OCI-LY1 (cell line): ENCODE measurements at regions not wholly inside any gene's neighbourhood (a gene's known extent, or its start where the extent isn't known, plus 50 kb on each side); places are given as distances from the start of the nearest gene placed in this dataset.

Experiments used
- H2AFZ ChIP-seq: fragments of 200-600 bp; sonication (generic), shearing (Covaris generic); 2 replicates; pipeline ENCODE4 v1.6.0; 2014; ENCODE audit warnings: antibody characterized with exemption, mild to moderate bottlenecking, low read length
- H3F3A ChIP-seq: fragments of 200-600 bp; sonication (generic), shearing (Covaris generic); 2 replicates; pipeline ENCODE4 v1.6.0; 2014; ENCODE audit warnings: mild to moderate bottlenecking, antibody characterized with exemption, low read length, moderate library complexity; ENCODE audit not compliant: insufficient read depth
- H3K27ac ChIP-seq: fragments of 200-600 bp; sonication (generic); 2 replicates; pipeline ENCODE4 v1.5.1; 2014; ENCODE audit warnings: low read length, mixed run types, mild to moderate bottlenecking, low read depth; ENCODE audit not compliant: poor library complexity, severe bottlenecking
- H3K27me3 ChIP-seq: fragments of 200-600 bp; sonication (generic); 2 replicates; pipeline ENCODE4 v1.6.0; 2014; ENCODE audit warnings: antibody characterized with exemption, mild to moderate bottlenecking, low read length, moderate library complexity; ENCODE audit not compliant: insufficient read depth
- H3K36me3 ChIP-seq: fragments of 200-600 bp; sonication (generic); 2 replicates; pipeline ENCODE4 v1.6.1; 2014; ENCODE audit warnings: mild to moderate bottlenecking, antibody characterized with exemption, low read length, moderate library complexity, mixed read lengths; ENCODE audit not compliant: insufficient read depth
- H3K4me1 ChIP-seq: fragments of 200-600 bp; sonication (generic); 2 replicates; pipeline ENCODE4 v1.5.1; 2014; ENCODE audit warnings: mild to moderate bottlenecking, low read length, moderate library complexity; ENCODE audit not compliant: insufficient read depth, severe bottlenecking
- H3K4me2 ChIP-seq: fragments of 200-600 bp; sonication (generic), shearing (Covaris generic); 2 replicates; pipeline ENCODE4 v1.6.1; 2014; ENCODE audit warnings: low read length
- H3K4me3 ChIP-seq: fragments of 200-600 bp; sonication (generic); 2 replicates; pipeline ENCODE4 v1.5.1; 2014; ENCODE audit warnings: low read length, low read depth, mild to moderate bottlenecking, mixed read lengths; ENCODE audit not compliant: poor library complexity, severe bottlenecking
- H3K79me2 ChIP-seq: fragments of 200-600 bp; shearing (Covaris generic); 2 replicates; pipeline ENCODE4 v1.6.1; 2016; ENCODE audit warnings: mixed run types, low read length, mixed read lengths; ENCODE audit not compliant: insufficient read depth
- H3K9ac ChIP-seq: fragments of 200-600 bp; sonication (generic), shearing (Covaris generic); 2 replicates; pipeline ENCODE4 v1.6.1; 2014; ENCODE audit warnings: mild to moderate bottlenecking, low read length, mixed read lengths
- H3K9me2 ChIP-seq: fragments of 200-600 bp; sonication (generic), shearing (Covaris generic); 2 replicates; pipeline ENCODE4 v1.6.1; 2014; ENCODE audit warnings: low read depth, mild to moderate bottlenecking, low read length, mixed read lengths
- H3K9me3 ChIP-seq: fragments of 200-600 bp; shearing (Covaris generic); 2 replicates; pipeline ENCODE4 v1.6.1; 2014; ENCODE audit warnings: low read length, mixed read lengths
- H4K20me1 ChIP-seq: fragments of 200-600 bp; sonication (generic), shearing (Covaris generic); 2 replicates; pipeline ENCODE4 v1.6.0; 2016; ENCODE audit warnings: mild to moderate bottlenecking, low read length; ENCODE audit not compliant: insufficient read depth
- EZH2 ChIP-seq: fragments of 200-600 bp; sonication (generic), shearing (Covaris generic); IDR thresholded peaks from 2 replicates; pipeline ENCODE4 v1.8.0; 2017; ENCODE audit warnings: borderline replicate concordance, mixed run types, mild to moderate bottlenecking, antibody characterized with exemption, low read length, moderate library complexity, mixed read lengths
- TF ChIP-seq, protein P1 (sequence below): fragments of 200-600 bp; sonication (generic), shearing (Covaris generic); IDR thresholded peaks from 2 replicates; pipeline ENCODE4 v1.5.1; 2017; ENCODE audit warnings: mild to moderate bottlenecking, antibody characterized with exemption, low read length, moderate library complexity, mixed read lengths

DNA sequence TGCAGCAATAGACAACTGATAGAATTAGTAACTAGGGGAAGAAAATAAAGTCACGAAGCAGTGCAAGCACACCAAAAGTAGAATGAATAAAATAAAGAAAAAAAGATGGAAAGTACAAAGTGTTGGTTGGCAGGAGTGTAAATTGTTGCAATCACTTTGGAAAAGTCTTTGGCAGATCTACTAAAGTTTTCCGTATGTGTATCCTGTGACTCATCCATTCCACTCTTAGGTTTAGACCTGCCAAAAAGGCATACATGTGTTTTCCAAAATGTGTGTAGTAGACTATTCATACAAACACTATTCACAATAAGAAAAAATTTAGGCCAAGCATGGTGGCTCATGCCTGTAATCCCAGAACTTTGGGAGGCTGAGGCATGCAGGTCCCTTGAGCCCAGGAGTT is 282.1 kb upstream of the FSIP2 start:
- Histone ChIP-seq H3K36me3 (no peaks in the 10 kb centered on the region), H3K4me3 (no peak overlapping the region), H2AFZ (no peak overlapping the region), H3K4me1 (no peaks in the 10 kb centered on the region), H3K9me3 (no peaks in the 10 kb centered on the region), H3K79me2 (no peaks in the 10 kb centered on the region), H3K27ac (no peak overlapping the region), H4K20me1 (no peaks in the 10 kb centered on the region), H3F3A (no peaks in the 10 kb centered on the region), H3K9me2 (no peaks in the 10 kb centered on the region), H3K27me3 (no peaks in the 10 kb centered on the region), H3K4me2 (no peak overlapping the region), H3K9ac (no peak overlapping the region)
- TF ChIP-seq, protein P1, sequence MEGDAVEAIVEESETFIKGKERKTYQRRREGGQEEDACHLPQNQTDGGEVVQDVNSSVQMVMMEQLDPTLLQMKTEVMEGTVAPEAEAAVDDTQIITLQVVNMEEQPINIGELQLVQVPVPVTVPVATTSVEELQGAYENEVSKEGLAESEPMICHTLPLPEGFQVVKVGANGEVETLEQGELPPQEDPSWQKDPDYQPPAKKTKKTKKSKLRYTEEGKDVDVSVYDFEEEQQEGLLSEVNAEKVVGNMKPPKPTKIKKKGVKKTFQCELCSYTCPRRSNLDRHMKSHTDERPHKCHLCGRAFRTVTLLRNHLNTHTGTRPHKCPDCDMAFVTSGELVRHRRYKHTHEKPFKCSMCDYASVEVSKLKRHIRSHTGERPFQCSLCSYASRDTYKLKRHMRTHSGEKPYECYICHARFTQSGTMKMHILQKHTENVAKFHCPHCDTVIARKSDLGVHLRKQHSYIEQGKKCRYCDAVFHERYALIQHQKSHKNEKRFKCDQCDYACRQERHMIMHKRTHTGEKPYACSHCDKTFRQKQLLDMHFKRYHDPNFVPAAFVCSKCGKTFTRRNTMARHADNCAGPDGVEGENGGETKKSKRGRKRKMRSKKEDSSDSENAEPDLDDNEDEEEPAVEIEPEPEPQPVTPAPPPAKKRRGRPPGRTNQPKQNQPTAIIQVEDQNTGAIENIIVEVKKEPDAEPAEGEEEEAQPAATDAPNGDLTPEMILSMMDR: no peak
- TF ChIP-seq EZH2: no peak

DNA sequence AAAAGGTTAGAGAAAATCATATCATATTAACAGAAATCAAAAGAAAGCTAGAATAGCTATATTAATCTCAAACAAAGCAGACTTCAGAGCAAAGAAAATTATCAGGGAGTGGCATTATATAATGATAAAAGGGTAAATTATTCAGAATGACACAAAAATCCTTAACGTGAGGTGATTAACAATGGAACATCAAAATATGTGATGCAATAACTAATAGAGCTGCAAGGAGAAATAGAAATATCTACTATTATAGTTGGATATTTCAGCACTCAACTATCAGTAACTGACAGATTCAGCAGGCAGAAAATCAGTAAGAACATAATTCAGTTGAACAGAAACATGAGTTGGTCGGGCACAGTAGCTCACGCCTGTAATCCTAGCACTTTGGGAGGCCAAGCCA is 275.1 kb upstream of the FSIP2 start:
- TF ChIP-seq EZH2: no peak
- TF ChIP-seq, protein P1: no peak
- no peaks in the 10 kb centered on the region for H3K79me2 ChIP-seq
- no peak overlapping the region for H3K9ac ChIP-seq
- no peak overlapping the region for H2AFZ ChIP-seq
- H3K4me3 ChIP-seq: no peak overlapping the region
- no peaks in the 10 kb centered on the region for H3K9me2 ChIP-seq
- H3K4me2 ChIP-seq: no peak overlapping the region
- H3K36me3 ChIP-seq: no peaks in the 10 kb centered on the region
- H3K4me1 ChIP-seq: no peaks in the 10 kb centered on the region
- no peaks in the 10 kb centered on the region for H3K9me3 ChIP-seq
- H3K27me3 ChIP-seq: no peaks in the 10 kb centered on the region
- no peaks in the 10 kb centered on the region for H3F3A ChIP-seq
- no peaks in the 10 kb centered on the region for H4K20me1 ChIP-seq
- no peak overlapping the region for H3K27ac ChIP-seq

DNA sequence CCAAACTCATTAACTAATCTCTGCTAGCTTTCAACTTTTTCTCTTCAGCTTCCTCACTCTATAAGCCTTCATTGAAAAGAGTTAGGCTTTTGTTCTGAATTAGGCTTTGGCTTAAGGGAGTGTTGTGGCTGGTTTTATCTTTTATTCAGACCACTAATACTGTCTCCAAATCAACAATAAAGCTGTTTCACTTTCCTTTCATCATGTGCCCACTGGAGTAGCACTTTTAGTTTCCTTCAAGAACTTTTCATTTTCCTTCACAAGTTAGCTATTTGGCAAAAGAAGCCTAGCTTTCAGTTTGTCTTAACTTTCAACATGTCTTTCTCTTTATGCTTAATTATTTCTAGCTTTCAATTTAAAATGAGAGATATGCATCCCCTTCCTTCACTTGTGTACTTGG is 271.7 kb upstream of the FSIP2 start:
- no peaks in the 10 kb centered on the region for H3K4me1 ChIP-seq
- no peak overlapping the region for H3K9ac ChIP-seq
- TF ChIP-seq EZH2: no peak
- TF ChIP-seq, protein P1: no peak
- no peaks in the 10 kb centered on the region for H3K36me3 ChIP-seq
- H4K20me1 ChIP-seq: no peaks in the 10 kb centered on the region
- H3K27me3 ChIP-seq: no peaks in the 10 kb centered on the region
- H3K27ac ChIP-seq: no peak overlapping the region
- no peaks in the 10 kb centered on the region for H3K9me2 ChIP-seq
- no peak overlapping the region for H2AFZ ChIP-seq
- no peaks in the 10 kb centered on the region for H3K79me2 ChIP-seq
- H3F3A ChIP-seq: no peaks in the 10 kb centered on the region
- no peaks in the 10 kb centered on the region for H3K9me3 ChIP-seq
- H3K4me3 ChIP-seq: no peak overlapping the region
- no peak overlapping the region for H3K4me2 ChIP-seq
